B cell (primary cell): ENCODE measurements at regions not wholly inside any gene's neighbourhood (a gene's known extent, or its start where the extent isn't known, plus 50 kb on each side); places are given as distances from the start of the nearest gene placed in this dataset.

Source experiments
- EZH2 ChIP-seq: IDR thresholded peaks from 2 replicates; pipeline ENCODE4 v1.6.1; 2012; ENCODE audit warnings: borderline replicate concordance, low read depth, mild to moderate bottlenecking, moderate library complexity, low read length; ENCODE audit not compliant: insufficient read depth, poor library complexity, severe bottlenecking
- TF ChIP-seq, protein P1 (sequence below): fragments of 200-600 bp; IDR thresholded peaks from one replicate; pipeline ENCODE4 v1.8.0; 2022; ENCODE audit warnings: antibody characterized with exemption, mild to moderate bottlenecking

GRCh38 chr6:80872199-80872950 is 765.9 kb downstream of the BCKDHB start:
- TF ChIP-seq, protein P1, sequence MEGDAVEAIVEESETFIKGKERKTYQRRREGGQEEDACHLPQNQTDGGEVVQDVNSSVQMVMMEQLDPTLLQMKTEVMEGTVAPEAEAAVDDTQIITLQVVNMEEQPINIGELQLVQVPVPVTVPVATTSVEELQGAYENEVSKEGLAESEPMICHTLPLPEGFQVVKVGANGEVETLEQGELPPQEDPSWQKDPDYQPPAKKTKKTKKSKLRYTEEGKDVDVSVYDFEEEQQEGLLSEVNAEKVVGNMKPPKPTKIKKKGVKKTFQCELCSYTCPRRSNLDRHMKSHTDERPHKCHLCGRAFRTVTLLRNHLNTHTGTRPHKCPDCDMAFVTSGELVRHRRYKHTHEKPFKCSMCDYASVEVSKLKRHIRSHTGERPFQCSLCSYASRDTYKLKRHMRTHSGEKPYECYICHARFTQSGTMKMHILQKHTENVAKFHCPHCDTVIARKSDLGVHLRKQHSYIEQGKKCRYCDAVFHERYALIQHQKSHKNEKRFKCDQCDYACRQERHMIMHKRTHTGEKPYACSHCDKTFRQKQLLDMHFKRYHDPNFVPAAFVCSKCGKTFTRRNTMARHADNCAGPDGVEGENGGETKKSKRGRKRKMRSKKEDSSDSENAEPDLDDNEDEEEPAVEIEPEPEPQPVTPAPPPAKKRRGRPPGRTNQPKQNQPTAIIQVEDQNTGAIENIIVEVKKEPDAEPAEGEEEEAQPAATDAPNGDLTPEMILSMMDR: no peak
- TF ChIP-seq EZH2: no peak
